ENCODE measurements at regions not wholly inside any gene's neighbourhood (a gene's known extent, or its start where the extent isn't known, plus 50 kb on each side); places are given as distances from the start of the nearest gene placed in this dataset.
A peak's percentile ranks its signal among the peaks of the same experiment; 100 is the strongest.

- WGBS: 40% methylated on average over 2 of the region's 2 CpGs
- H3K4me1 ChIP-seq: peaks cover 7% of the 10 kb centered on the region
These were observed 145.1 kb downstream of the MRPL14 start for GRCh38 chr6:43982084-43982625.

GRCh38 chr6:43981363-43981990 is 145.8 kb downstream of the MRPL14 start:
- H3K36me3 ChIP-seq: no peaks in the 10 kb centered on the region
- 83% methylated on average over 4 of the region's 4 CpGs for WGBS
- no peaks in the 10 kb centered on the region for H3K27me3 ChIP-seq
- no peak for TF ChIP-seq POLR2A (IDR thresholded peaks at IDR 0.05)
- no peak for TF ChIP-seq POLR2AphosphoS5 (IDR thresholded peaks at IDR 0.05)
- no peak for TF ChIP-seq EP300 (IDR thresholded peaks at IDR 0.05)
- TF ChIP-seq, protein P1, sequence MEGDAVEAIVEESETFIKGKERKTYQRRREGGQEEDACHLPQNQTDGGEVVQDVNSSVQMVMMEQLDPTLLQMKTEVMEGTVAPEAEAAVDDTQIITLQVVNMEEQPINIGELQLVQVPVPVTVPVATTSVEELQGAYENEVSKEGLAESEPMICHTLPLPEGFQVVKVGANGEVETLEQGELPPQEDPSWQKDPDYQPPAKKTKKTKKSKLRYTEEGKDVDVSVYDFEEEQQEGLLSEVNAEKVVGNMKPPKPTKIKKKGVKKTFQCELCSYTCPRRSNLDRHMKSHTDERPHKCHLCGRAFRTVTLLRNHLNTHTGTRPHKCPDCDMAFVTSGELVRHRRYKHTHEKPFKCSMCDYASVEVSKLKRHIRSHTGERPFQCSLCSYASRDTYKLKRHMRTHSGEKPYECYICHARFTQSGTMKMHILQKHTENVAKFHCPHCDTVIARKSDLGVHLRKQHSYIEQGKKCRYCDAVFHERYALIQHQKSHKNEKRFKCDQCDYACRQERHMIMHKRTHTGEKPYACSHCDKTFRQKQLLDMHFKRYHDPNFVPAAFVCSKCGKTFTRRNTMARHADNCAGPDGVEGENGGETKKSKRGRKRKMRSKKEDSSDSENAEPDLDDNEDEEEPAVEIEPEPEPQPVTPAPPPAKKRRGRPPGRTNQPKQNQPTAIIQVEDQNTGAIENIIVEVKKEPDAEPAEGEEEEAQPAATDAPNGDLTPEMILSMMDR (IDR thresholded peaks at IDR 0.05): no peak
- H3K27ac ChIP-seq: no peak overlapping the region
- H3K4me1 ChIP-seq: peaks cover 7% of the 10 kb centered on the region
- H3K4me3 ChIP-seq: no peak overlapping the region
- DNase-seq (ENCODE audit: low spot score in 2 of 2): peak; percentile 28 to 47
- H3K9me3 ChIP-seq: no peaks in the 10 kb centered on the region

More at GRCh38 chr6:43982084-43982625, 145.1 kb downstream of the MRPL14 start:
- Histone ChIP-seq H3K27ac (no peak overlapping the region), H3K27me3 (no peaks in the 10 kb centered on the region), H3K4me3 (no peak overlapping the region), H3K9me3 (no peaks in the 10 kb centered on the region), H3K36me3 (no peaks in the 10 kb centered on the region)
- TF ChIP-seq POLR2AphosphoS5 (IDR thresholded peaks at IDR 0.05) (no peak), POLR2A (IDR thresholded peaks at IDR 0.05) (no peak), EP300 (IDR thresholded peaks at IDR 0.05) (no peak)
- TF ChIP-seq, protein P1 (IDR thresholded peaks at IDR 0.05): no peak
- peak; percentile 28 to 29 for DNase-seq (ENCODE audit: low spot score in 2 of 2)

GRCh38 chr6:43980004-43980795 is 147.1 kb downstream of the MRPL14 start:
- DNase-seq (ENCODE audit: low spot score in 2 of 2): peak; percentile 21 to 58

DNA sequence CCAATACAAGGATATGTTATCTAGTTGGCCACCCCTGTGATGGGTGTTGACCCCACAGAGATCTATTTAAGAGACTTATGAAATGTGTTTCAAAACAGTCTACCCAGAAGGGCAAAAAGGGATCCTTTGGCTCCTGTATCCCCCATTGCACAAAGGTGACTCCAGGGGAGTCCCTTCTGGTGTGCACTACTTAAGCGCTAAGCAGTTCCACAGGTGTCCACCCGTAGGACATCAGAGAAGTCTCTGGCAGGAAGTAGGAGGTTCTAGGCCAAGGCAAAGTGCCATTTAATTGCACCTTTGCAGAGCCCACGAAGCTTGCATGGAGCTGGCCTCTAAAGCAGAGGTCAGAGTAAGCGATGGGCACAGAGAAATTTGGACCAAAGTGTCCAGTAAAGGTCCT is 147.7 kb downstream of the MRPL14 start:
- no peak for TF ChIP-seq POLR2AphosphoS5 (IDR thresholded peaks at IDR 0.05)
- no peak overlapping the region for H3K27ac ChIP-seq

More at GRCh38 chr6:43980004-43980795, 147.1 kb downstream of the MRPL14 start:
- Histone ChIP-seq H3K9me3 (no peaks in the 10 kb centered on the region), H3K27me3 (no peaks in the 10 kb centered on the region), H3K27ac (no peak overlapping the region), H3K4me1 (peaks cover 7% of the 10 kb centered on the region), H3K36me3 (no peaks in the 10 kb centered on the region), H3K4me3 (no peak overlapping the region)
- 84% methylated on average over 12 of the region's 12 CpGs for WGBS
- TF ChIP-seq EP300 (IDR thresholded peaks at IDR 0.05) (no peak), POLR2AphosphoS5 (IDR thresholded peaks at IDR 0.05) (no peak), POLR2A (IDR thresholded peaks at IDR 0.05) (no peak)
- TF ChIP-seq, protein P1 (IDR thresholded peaks at IDR 0.05): no peak

DNA sequence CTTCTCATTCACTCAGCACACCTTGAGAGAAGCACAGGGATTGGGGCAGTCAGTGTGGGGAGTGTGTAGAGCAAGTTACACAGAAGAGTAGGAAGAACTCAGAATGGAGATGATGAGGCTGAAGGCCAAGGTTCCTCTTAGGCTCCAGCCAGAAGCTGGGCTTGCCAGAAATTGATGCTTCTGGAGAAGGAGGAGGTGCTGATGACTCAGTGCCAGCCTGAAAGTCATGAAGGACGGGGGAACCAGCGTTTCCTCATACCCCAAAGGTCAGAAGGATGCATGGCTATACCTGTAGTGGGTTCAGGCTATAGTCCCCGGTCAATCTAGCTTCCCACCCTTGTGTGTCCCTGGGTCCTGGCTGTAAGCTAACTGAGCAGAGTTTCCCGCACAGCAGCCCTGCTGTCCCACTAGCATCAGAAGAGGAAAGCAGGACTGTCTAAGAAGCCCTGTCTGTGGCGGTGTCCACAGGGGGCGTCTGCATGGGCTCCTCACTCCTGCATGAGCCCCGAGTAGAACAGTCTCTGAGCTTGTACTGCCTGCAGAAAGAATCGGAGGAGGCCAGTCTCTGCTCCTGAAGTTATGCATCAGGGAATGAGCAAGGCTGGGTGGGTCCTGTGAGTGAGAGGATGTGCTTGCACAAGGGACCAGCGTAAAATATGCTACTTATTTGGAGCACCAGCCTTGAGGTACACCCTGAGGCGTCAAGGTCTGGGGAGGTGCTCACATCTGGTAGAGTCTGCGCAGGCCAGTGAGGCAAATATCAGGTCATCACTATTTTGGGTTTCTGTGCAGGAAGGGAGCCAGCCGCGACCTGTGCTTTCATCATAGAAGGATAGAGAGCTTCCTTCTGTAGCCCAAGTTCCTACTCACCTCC is 148.5 kb downstream of the MRPL14 start:
- no peaks in the 10 kb centered on the region for H3K27me3 ChIP-seq
- peak; percentile 45 to 58 for DNase-seq (ENCODE audit: low spot score in 2 of 2)
- TF ChIP-seq POLR2AphosphoS5 (IDR thresholded peaks at IDR 0.05): no peak
- TF ChIP-seq, protein P1 (IDR thresholded peaks at IDR 0.05): no peak
- no peak for TF ChIP-seq EP300 (IDR thresholded peaks at IDR 0.05)
- no peak for TF ChIP-seq POLR2A (IDR thresholded peaks at IDR 0.05)
- H3K36me3 ChIP-seq: no peaks in the 10 kb centered on the region
- H3K4me1 ChIP-seq: peaks cover 7% of the 10 kb centered on the region
- no peak overlapping the region for H3K27ac ChIP-seq
- H3K4me3 ChIP-seq: no peak overlapping the region
- WGBS: 80% methylated on average over 13 of the region's 13 CpGs
- H3K9me3 ChIP-seq: no peaks in the 10 kb centered on the region

More for the DNA sequence above, 147.7 kb downstream of the MRPL14 start:
- Histone ChIP-seq H3K9me3 (no peaks in the 10 kb centered on the region), H3K36me3 (no peaks in the 10 kb centered on the region), H3K4me3 (no peak overlapping the region), H3K27me3 (no peaks in the 10 kb centered on the region), H3K4me1 (peaks cover 4% of the 10 kb centered on the region)
- WGBS: 86% methylated on average over 4 of the region's 4 CpGs
- no peak for DNase-seq (ENCODE audit: low spot score in 2 of 2)
